22Rv1 (cell line): ENCODE measurements at regions not wholly inside any gene's neighbourhood (a gene's known extent, or its start where the extent isn't known, plus 50 kb on each side); places are given as distances from the start of the nearest gene placed in this dataset.

Experiments used
- CTCF ChIP-seq: fragments of 450-650 bp; IDR thresholded peaks from 2 replicates; pipeline ENCODE4 v1.5.1; 2017; ENCODE audit warnings: mild to moderate bottlenecking
- ZFX ChIP-seq: fragments of 450-650 bp; IDR thresholded peaks from 2 replicates; pipeline ENCODE4 v1.6.1; 2017; ENCODE audit warnings: antibody characterized with exemption, borderline replicate concordance

GRCh38 chr2:16763056-16763455 is 97.4 kb upstream of the CYRIA start:
- no peak for TF ChIP-seq CTCF
- TF ChIP-seq ZFX, result no peak
